Activated gamma-delta T cell (primary cell): ENCODE measurements at regions not wholly inside any gene's neighbourhood (a gene's known extent, or its start where the extent isn't known, plus 50 kb on each side); places are given as distances from the start of the nearest gene placed in this dataset.

Experiments
- DNase-seq: peaks from one replicate; lab custom pipeline; 2025; lab: John Stamatoyannopoulos, UW

DNA sequence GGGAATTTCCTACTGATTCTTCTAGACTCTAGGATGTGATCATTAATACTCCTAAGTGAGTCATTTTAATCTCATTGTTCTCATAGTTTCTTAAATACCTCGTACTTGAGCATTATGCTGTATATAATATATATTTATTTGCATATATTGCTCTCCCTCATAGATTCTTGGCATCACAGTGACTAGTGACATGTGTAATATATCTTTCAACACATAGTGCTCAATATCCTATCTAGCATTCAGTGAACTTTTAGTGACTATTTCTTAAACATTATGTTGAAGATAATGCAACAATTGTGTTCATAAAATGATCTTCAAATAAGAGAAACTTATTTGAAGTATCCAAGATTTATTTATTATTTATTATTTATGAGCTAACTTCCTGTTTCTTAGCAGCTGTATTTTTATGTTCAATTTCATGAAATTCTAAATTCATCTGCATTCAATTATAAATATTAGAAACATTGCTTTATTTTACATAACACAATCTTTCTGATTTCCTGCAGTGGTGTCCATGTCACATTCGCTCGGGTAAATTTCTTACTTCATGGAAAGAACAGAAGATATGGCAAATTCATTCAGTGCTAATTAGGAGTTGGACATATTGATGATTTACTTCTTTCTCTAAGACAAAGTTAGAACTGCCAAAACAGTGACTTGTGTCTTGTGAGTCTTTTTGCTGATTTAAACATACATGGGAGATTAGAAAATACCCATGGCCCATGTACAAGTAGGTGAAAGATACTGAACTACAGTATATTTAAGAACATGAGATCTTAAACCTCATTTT is 1095.5 kb upstream of the IGFBP7 start:
- DNase-seq: no peak

DNA sequence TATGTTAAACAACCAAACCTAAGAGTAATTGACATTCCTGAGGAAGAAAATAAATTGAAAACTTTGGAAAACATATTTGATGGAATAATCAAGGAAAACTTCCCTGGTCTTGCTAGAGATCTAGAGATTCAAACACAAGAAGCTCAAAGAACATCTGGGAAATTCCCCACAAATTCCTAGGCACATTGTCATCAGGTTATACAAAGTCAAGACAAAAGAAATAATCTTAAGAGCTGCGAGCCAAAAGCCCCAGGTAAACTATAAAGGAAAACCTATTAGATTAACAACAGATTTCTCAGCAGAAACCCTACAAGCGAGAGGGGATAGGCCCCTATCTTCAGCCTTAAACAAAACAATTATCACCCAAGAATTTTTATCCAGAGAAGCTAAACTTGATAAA is 1082.0 kb upstream of the IGFBP7 start:
- no peak for DNase-seq

DNA sequence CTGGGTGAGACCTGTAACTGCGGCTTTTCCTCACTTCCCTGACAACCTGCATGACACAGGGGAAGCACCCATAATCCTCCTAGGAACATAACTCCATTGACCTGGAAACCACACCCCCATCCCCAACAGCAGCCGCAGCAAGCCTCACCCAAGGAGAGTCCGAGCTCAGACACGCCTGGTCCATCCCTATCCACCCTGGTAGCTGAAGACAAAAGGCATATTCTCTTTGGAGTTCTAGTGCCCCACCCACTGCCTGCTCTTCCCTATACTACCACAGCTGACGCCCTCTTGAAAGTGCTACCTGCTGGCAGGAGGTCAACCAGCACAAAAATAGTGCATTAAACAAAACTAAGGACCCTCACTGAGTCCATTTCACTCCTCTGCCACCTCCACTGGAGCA is 1080.9 kb upstream of the IGFBP7 start:
- no peak for DNase-seq

DNA sequence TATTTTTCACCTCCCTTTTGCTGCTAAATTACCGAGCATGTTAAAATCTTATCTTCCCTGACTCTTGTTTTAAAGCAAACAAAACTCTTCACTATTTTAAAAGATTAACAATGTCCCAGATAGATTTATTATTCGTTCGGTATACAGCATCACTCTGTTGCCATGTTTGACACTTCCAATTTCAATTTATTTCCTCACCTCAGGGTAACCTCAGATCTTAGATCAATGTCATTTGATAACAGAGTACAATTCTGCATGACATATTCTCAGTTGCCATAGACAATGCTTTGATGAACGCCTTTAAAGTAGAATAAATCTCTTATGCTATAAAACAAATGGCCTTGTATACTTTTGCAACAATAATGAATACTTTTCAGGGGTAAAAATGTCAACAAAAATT is 1078.1 kb upstream of the IGFBP7 start:
- no peak for DNase-seq

DNA sequence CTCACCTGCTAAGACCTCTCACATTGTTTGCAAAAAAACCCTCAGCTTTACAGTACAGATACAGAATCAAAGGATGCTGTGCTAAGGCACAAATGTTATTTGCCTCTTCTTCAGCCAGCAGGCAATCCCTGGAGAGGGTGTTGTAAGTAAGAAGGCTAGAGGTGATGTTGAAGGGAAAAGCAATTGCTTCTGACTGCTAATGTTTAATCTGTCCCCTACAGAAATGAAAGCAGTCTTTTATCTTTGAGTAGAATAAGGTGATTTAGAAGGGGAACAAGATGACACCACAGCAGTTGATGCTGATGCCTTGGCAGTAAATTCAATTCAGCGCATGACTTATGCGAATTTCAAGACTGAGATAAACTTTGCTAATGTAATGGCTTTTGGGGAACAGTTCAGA is 1064.8 kb upstream of the IGFBP7 start:
- DNase-seq: no peak

DNA sequence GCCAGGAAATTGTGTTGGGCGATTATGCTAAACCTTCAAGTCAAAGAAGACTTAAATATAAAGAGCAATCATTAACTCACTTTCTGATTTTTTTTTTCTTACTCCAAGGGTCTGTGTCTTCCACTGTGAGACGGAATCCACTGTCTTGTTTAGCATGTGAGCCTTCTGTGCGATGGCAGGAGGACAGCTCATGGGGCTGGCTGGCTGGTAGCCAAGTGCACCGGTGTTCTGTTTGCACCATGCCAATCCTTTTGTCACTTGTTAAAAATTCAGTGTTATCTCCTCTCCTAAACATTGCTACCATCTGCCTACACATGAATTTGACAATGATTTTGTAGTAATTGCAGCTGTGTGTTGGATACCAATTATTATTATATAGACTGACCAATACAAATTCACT is 1056.3 kb upstream of the IGFBP7 start:
- no peak for DNase-seq

DNA sequence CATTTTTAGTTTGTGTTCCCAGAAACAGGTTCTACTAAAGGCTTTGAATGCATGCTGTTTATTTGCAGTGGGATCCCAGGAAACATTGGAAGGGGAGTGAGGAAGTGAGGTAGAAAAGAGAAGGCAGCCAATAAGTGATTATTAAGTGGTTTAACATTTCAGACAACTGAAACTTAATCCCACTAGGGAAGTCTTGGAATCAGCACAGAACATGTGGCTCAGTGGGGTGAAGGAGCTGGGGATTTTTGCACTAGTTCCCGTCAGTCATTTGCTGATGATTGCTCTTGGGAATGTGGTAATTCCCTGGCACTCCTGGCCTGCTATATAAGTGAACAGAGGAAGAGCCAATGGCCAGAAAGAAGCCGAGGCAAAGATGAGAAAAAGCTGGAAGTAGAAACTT is 1053.0 kb upstream of the IGFBP7 start:
- DNase-seq: no peak

DNA sequence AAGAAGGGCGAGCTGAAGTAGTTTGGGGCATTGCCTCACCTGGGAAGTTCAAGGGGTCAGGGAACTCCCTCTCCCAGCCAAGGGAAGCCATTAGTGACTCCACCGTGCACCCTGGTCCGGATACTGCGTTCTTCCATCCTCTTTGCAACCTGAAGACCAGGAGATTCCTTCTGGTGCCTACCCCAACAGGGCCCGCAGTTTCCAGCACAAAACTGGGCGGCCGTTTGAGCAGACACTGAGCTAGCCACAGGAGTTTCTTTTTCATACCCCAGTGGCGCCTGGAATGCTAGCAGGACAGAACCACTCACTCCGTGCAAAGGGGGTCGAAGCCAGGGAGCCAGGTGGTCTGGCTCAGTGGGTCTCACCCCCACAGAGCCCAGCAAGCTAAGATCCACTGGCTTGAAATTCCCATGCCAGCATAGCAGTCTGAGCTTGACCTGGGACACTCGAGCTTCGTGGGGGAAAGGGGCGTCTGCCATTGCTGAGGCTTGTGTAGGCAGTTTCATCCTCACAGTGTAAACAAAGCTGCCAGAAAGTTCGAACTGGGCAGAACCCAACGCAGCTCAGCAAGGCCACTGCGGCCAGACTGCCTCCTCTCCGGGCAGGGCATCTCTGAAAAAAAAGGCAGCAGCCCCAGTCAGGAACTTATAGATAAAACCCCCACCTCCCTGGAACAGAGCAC is 1039.4 kb upstream of the IGFBP7 start:
- no peak for DNase-seq

DNA sequence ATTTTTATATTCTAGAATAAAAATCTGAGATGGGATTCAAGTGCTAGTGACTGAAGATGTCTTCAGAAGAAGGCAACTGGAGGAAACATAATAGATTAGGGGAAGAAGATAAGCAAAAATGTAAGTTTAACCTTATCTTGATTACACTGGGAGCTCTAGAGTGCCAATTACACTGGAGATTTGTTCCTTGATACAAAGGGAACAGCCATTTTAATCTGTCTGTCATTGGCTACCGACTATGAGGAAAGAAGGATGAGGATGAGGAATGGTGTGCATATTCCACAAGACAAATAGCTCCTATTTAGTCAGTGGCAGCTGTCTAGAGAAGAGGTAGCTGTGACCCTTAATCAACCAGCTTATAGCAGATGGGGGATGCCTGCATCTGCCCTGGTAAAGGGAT is 1034.5 kb upstream of the IGFBP7 start:
- no peak for DNase-seq

DNA sequence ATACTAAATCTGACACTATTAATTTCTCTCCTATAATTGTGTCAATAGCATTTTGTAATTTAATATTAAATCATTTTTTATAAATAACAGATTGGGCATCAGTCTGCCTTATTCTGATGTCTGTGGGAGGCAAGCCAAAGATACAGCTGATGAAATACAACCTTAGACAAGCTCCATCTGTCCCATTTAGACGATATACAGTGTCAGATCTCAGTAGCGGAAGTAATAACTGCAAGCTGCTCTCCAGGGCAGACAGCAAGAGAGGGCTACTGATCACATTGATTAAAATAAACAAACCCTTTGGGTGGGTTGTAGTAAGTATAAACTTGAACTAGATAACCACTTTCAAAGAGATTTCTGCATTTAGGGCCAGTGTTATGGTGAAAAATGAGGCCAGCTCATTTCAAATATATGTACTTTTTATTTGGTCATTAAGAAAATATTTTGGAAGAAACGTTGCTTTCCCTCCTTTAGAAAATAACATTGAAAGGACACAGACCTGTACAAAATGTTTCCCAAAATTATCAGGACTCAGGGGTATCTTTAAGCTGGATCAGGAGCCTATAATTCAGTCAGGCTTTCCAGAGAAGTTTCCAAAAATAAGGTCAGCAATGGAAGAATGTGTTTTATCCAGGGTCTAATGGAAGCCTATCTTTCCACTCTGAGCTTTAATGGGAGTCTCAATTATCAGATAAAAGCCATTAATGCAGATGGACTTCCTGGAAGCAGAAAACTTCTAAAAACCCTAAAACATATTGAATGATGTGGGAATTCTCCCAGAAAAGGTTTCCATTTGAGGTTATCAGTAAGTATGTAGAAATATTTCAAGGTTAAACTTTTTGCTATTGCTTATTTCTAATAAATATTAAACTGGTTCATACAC is 1028.8 kb upstream of the IGFBP7 start:
- no peak for DNase-seq

DNA sequence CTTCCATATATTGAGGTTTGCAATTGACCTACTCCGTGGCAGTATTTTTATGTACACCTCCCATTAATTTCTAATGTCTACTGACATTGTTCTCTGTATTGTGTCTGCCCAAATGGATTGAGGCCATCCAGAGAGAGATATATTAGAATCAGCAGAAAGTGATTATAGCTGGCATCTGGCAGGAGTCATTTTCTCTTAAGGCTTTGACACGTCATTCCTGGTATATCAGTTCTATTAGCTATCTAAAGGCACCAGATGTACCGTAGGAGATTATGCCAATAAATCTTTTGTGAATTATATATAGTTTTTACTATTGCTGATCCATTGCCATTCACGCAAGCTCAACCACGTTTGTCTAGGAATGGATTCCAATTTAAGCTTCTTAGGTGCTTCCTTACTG is 1026.4 kb upstream of the IGFBP7 start:
- no peak for DNase-seq

DNA sequence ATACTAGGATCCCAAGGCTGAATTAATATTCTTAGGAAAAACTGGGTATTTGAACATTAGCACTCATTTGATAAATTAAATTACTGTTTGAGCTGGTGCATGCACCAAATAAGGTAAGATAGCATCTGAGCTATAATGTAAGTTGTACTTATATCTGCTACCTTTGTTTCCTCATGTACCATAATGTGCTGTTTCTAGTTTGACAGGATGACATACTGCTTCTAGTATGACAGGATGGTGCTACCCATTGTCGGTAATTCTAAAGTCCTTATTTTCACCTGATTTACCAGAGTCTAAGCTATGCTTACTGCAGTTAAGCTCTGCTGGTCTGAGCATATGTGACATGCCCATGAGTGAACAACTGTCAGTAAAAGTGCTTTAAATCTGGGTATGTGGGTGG is 1017.5 kb upstream of the IGFBP7 start:
- no peak for DNase-seq

DNA sequence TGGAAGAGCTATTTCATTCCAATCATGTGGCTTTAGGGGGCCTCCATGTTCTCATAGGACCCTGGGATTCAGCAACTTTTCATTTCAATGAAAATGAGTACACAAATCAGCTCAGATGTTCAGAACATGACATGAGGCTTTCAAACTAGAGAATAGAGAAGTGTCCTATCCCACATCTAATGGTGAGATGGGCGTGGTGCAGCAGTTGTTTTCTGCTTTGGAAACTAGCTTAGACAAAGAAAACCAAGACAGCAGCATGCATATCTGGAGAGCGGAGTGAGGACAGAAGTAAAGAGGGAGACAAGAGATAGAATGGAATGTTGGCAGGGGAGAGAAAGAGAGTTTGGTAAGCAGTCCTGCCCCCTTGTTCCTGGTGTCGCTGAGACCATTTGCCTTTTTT is 1009.1 kb upstream of the IGFBP7 start:
- no peak for DNase-seq

DNA sequence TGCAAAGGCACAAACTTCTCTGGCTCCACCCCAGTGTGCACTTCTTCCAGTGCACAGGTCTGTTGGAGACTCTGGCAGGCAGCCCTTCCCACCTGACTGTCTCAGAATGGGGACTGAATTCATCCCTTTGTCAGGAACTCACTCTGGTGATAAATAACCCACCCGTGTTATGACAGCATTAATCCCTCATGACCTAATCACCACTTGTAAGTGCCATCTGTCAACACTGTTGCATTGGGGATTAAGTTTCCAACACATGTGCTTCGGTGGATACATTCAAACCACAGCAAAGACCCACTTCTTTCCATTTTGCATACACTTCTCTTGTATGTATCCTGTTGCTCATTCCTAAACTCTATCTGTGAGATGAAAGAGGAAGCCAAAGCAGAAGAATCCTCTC is 1002.9 kb upstream of the IGFBP7 start:
- no peak for DNase-seq

DNA sequence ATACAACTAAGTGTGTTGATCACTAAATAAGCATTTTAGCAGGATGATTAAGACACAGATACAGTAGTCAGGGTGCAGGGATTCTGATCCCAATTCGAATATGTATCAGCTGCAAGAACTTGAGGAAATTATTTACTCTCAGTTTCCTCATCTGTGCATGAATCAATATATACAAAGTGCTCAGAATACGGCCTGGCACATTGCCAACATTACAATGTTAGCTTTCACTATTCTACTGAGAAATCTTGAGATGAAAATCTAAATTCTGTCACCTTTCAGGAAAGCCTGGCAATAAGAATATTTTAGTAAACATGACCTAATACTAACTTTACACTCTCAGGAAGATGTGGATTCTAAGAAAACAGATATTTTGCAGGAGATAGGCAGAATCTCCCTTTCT is 1001.6 kb upstream of the IGFBP7 start:
- no peak for DNase-seq

DNA sequence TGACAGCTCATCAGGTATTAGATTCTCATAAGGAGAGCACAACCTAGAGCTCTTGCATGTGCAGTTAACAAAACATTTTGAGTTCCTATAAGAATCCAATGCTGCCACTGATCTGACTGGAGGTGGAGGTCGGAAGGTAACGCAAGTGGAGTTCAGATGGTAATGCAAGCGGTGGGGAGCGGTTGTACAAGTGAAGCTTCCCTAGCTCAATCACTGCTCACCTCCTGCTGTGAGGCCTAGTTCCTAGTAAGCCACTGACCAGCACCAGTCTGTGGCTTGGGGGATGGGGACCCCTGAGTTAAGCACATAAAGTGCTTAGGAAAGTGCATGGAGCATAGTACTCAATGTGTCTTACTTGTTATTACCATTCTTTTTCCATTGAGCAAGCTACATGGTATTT is 983.2 kb upstream of the IGFBP7 start:
- DNase-seq: no peak

DNA sequence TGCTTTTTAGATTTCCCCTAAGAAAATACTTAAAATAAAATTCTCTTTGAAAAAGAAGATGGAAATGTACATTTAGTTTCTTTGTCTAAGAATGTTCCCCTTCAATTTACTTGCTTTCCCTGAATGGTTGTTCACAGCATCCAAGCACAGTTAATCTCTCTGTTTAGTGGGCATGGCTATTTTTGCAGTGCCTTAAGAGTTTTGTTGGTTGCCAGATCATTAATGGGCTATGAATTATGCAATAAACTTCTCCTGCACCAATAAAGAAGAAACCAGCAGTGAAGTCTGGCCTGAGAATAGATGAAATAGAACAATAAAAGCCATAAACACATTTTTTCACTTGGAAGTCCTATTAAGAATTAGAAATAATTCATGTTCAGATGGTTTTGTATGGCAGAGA is 980.4 kb upstream of the IGFBP7 start:
- DNase-seq: no peak

DNA sequence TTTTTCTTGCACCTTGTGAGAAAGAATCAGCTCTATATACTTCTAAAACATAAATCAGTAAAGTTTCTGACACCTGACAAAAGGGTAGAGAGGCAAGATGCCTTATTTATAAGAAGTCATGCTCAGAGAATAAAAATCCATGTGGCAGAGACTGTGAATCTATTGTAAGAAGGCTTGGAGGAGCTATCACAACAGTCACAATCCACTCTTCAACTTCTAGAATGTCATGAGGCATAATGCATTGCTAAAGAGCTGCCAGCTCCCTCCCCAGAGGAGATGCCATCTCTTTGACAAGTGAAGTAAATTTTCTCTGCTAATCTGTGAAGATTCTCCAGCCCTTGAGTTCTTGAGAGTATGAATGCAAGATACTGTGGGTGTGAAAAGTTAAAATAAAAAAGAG is 971.2 kb upstream of the IGFBP7 start:
- DNase-seq: no peak

DNA sequence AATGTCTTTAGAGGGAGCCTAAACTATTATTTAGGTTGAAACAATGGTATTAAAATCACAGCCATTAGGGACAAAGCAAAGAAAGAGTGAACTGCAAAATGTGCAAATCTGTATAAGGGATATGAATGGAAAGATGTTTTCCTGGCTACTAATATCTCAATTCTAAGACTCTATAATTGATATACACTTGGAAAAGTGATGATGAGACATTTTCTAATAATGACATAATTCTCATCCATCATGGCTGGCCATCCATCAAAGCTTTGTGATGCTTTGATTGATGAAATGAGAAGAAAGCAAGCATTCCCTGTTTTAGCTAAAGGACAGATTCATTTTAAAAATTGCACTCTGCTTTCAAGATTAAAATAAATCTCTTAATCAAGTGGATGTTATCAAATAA is 965.5 kb upstream of the IGFBP7 start:
- DNase-seq: no peak

DNA sequence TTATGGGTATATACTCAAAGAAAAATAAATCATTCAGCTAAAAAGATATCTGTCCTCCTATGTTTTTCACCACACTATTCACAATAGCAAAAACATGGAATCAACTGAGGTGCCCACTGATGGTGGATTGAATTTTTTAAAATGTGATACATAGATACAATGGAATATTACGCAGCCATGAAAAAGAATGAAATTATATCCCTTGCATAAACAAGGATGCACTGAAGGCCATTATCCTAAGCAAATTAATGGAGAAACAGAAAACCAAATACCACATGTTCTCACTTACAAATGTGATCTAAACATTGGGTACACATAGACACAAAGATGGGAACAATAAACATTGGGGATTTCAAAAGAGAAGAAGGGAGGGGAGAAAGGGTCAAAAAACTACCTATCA is 964.2 kb upstream of the IGFBP7 start:
- DNase-seq: no peak

DNA sequence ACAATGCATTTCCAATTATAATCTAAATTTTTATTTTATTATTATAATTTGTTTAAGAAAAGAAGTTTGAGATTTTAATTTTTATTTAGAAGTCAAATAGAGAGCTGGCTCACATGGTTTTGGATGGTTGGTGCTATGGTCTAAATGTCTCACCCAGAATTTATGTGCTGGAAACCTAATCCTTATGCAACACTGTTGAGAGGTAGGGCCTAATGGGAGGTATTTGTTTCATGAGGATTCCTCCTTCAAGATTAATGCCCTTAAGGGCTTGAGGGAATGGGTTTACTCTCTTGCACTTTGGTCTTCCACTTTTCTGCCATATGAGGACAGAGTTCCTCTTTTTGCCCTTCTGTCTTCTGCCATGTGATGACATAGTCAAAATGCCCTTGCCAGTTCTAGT is 960.5 kb upstream of the IGFBP7 start:
- no peak for DNase-seq

DNA sequence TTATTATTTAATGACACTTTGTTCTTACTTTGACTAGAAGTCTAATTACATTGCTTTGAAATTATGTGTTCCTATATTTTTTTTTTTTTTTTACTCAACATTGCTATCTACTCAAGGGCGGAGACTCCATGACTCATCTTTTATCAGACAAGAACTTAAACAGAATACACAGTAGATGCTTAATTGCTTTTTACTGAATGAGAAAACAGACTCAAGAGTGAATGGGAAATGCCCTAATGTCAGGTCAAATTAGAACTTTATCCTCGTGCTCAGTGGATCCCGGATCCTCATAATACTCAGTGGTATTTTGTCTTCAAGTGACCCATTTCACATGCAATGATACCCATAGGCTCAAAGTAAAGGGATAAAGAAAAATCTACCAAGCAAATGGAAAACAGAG is 954.5 kb upstream of the IGFBP7 start:
- no peak for DNase-seq
